ENCODE measurements at regions not wholly inside any gene's neighbourhood (a gene's known extent, or its start where the extent isn't known, plus 50 kb on each side); places are given as distances from the start of the nearest gene placed in this dataset.
A peak's percentile ranks its signal among the peaks of the same experiment; 100 is the strongest.
"Not testable (repeated sequence)": the region's sequence is repeated elsewhere in the genome, so short reads cannot be mapped to it uniquely, and the experiment has no call there.

DNA sequence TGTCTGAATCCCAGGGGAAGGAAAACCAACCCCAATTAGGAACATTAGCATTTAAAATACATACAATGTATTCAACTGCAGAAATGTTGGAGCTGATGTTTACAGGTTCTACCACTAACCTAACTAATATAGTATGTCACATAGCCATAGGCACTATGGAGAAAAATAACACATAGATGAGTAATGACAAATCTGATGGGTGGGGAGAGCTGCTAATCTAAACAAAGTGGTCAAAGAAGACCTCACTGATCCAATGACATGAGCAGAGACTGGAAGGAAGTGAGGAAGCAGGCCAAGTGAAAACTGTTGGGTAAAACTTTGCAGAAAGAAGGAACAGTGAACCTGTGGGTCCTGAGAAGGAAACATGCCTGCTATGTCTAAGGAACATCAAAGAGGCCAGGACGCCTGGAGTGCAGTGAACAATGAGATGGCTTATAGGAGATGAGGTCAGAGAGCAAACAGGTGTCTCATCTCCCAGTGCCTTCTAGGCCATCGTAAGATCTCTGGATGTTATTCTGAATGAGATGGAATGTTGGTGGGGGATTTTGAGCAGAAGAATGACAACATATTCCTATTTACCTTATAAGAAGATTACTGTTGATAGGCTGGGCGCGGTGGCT lies 135.7 kb downstream of the ALDH8A1 start:
- no peak overlapping the region for H3K4me3 ChIP-seq (ENCODE audit: low read depth, low read length)
- H3K36me3 ChIP-seq (ENCODE audit: control insufficient read depth, insufficient read depth, low read length): no peaks in the 10 kb centered on the region
- DNase-seq (ENCODE audit: low read depth): no peak
- no peaks in the 10 kb centered on the region for H3K27me3 ChIP-seq (ENCODE audit: control insufficient read depth, insufficient read depth, low read length)
- TF ChIP-seq CTCF (IDR thresholded peaks at IDR 0.05; ENCODE audit: insufficient read depth, low read length, poor library complexity, severe bottlenecking): no peak

DNA sequence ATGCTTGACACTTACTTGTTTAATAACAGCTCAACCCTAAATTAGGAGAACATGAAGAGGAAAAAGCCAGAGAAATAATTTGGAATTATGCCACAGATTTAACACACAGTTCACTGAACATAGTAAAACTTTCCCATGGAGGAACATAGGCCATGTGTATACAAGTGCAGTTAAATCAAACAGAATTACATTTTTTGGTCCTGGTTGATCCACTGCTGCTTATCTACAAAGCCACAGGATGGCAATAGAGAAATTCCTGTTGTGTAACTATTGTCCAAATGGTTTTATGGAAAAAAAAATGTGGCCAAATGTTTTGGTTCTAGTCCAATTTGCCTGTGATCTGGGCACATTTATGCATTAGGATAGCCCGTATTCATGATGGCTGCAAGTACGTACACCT lies 136.8 kb downstream of the ALDH8A1 start:
- Histone ChIP-seq H3K36me3 (ENCODE audit: control insufficient read depth, insufficient read depth, low read length) (no peaks in the 10 kb centered on the region), H3K4me3 (ENCODE audit: low read depth, low read length) (no peak overlapping the region), H3K27me3 (ENCODE audit: control insufficient read depth, insufficient read depth, low read length) (no peaks in the 10 kb centered on the region)
- TF ChIP-seq CTCF (IDR thresholded peaks at IDR 0.05; ENCODE audit: insufficient read depth, low read length, poor library complexity, severe bottlenecking): no peak
- DNase-seq (ENCODE audit: low read depth): no peak

- DNase-seq (ENCODE audit: low read depth): no peak
- TF ChIP-seq CTCF (IDR thresholded peaks at IDR 0.05; ENCODE audit: insufficient read depth, low read length, poor library complexity, severe bottlenecking): no peak
- no peaks in the 10 kb centered on the region for H3K27me3 ChIP-seq (ENCODE audit: control insufficient read depth, insufficient read depth, low read length)
- no peak overlapping the region for H3K4me3 ChIP-seq (ENCODE audit: low read depth, low read length)
- H3K36me3 ChIP-seq (ENCODE audit: control insufficient read depth, insufficient read depth, low read length): no peaks in the 10 kb centered on the region
Measured at GRCh38 chr6:134810402-134810801, 139.5 kb downstream of the ALDH8A1 start.

DNA sequence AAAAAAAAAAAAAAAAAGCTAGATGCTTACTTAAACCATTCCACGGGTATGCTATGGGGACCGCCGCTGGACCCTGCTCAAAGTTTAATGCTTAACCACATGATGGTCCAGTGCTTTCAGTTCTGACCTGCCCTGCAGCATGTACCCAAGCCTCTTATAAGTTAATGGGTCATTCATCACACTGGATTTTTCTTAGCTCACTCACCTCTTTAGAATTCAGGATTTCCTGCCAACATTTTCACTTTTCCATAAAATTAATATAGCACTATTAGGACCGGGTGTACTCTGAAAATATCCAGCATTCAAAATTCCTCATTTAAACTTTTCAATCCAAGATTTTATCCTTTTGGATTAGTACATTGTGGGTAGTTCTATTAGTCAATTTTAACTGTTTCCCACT lies 140.8 kb downstream of the ALDH8A1 start:
- TF ChIP-seq CTCF (IDR thresholded peaks at IDR 0.05; ENCODE audit: insufficient read depth, low read length, poor library complexity, severe bottlenecking): no peak
- H3K4me3 ChIP-seq (ENCODE audit: low read depth, low read length): no peak overlapping the region
- H3K36me3 ChIP-seq (ENCODE audit: control insufficient read depth, insufficient read depth, low read length): no peaks in the 10 kb centered on the region
- H3K27me3 ChIP-seq (ENCODE audit: control insufficient read depth, insufficient read depth, low read length): no peaks in the 10 kb centered on the region
- DNase-seq (ENCODE audit: low read depth): peak; percentile 75

DNA sequence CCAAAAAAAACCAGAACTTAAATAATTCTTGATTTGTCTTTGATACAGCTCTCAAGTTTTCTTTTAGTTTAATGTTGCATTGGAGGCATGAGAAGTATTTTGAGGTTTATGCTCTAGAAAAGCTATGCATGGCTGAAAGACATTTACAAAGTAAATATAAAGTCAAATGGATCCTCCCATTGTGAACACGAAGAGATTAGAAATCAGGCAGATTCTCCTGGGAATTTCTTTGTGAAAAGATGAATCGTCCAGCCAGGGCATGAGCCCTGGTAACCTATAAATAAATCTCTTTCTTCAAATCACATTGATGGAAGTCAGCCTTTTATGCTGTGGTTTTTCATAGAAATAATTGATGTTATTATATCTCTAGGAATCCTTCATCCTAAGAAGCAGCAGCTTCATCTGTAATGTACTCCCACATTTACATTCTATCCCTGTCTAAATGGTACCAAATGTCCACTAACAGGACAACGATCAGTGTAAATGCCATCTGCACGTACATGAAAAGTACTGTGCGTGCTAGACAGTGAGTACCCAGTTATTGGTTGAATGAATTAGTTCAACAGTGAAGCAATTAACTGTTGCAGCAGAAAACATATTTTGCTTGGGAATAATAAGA lies 143.6 kb downstream of the ALDH8A1 start:
- Histone ChIP-seq H3K4me3 (ENCODE audit: low read depth, low read length) (no peak overlapping the region), H3K36me3 (ENCODE audit: control insufficient read depth, insufficient read depth, low read length) (no peaks in the 10 kb centered on the region), H3K27me3 (ENCODE audit: control insufficient read depth, insufficient read depth, low read length) (no peaks in the 10 kb centered on the region)
- DNase-seq (ENCODE audit: low read depth): no peak
- no peak for TF ChIP-seq CTCF (IDR thresholded peaks at IDR 0.05; ENCODE audit: insufficient read depth, low read length, poor library complexity, severe bottlenecking)

DNA sequence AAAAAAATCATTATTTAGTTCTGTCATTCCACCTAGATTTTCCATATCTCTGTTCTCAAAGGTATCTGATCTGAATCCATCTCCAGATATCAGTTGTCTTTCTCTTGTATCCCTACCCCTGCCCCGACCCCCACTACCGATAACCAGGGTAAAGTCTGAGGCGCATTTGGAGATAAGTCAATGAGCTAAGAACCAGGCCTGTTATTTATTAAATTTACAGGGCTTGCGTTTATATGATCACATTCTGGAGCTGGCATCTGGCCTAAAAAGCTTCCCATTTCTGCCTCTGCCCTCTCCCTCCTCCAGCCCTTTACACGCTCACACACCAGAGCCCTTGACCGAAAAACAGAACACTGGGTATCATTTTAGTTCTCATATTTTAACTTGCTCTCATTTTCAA lies 144.7 kb downstream of the ALDH8A1 start:
- H3K4me3 ChIP-seq (ENCODE audit: low read depth, low read length): no peak overlapping the region
- DNase-seq (ENCODE audit: low read depth): no peak
- no peaks in the 10 kb centered on the region for H3K36me3 ChIP-seq (ENCODE audit: control insufficient read depth, insufficient read depth, low read length)
- TF ChIP-seq CTCF (IDR thresholded peaks at IDR 0.05; ENCODE audit: insufficient read depth, low read length, poor library complexity, severe bottlenecking): no peak
- H3K27me3 ChIP-seq (ENCODE audit: control insufficient read depth, insufficient read depth, low read length): no peaks in the 10 kb centered on the region

- H3K4me3 ChIP-seq (ENCODE audit: low read depth, low read length); H3K36me3 ChIP-seq (ENCODE audit: control insufficient read depth, insufficient read depth, low read length); DNase-seq (ENCODE audit: low read depth); H3K27me3 ChIP-seq (ENCODE audit: control insufficient read depth, insufficient read depth, low read length): not testable (repeated sequence)
Measured at GRCh38 chr6:134804311-134804710, 145.6 kb downstream of the ALDH8A1 start.
